ENCODE measurements at regions not wholly inside any gene's neighbourhood (a gene's known extent, or its start where the extent isn't known, plus 50 kb on each side); places are given as distances from the start of the nearest gene placed in this dataset.
A peak's percentile ranks its signal among the peaks of the same experiment; 100 is the strongest.

GRCh38 chr2:117401582-117401981 is 412.9 kb upstream of the DDX18 start:
- no peak for DNase-seq

DNA sequence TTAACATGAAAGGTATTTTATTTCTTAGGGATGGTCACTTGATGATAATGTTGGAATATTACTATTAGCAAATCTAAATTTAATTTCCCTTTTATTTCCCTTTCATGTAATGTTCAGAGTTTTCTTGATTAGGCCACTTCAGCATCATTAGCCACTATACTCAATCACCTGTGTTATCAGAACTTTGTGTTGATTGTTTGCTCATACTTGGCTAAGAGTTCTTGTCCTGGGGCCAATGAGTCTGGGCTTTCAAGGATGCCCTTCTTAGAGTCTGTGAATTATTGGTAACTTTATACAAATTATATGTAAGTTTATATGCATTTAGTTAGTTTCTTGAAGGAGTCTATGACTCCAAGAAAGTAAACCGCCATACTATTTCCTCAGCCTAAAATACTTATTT is 408.0 kb upstream of the DDX18 start:
- DNase-seq: no peak

DNA sequence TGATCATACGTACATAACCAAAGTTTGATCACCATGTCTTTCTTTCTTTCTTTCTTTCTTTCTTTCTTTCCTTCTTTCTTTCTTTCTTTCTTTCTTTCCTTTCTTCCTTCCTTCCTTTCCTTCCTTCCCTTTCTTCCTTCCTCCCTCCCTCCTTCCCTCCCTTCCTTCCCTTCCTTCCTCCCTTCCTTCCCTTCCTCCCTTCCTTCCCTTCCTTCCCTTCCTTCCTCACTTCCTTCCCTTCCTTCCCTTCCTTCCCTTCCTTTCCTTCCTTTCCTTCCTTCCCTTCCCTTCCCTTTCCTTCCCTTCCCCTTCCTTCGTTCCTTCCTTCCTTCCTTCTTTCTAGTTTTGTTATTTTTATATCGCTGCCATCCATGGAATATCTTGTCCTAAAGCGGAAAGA is 406.7 kb upstream of the DDX18 start:
- DNase-seq: no peak

DNA sequence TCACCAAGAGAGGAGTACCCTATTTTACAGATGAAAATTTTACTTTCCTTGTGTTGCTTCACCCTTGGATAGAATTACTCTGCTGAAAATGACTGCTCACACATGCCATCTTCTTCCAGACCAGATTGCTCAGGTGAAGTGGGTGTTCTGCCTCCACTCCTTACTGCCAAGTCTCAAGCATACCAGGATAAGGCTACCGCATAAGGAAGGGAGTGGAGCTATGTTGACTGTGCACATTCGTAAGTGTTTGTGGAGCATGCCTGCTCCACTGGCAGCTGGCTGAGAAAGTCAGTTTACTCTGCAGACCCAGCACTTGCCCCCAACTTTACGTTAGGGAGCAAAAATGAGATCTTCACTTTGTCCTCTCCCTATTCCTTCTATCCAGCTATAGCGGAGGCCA is 405.0 kb upstream of the DDX18 start:
- no peak for DNase-seq

GRCh38 chr2:117411983-117412382 is 402.5 kb upstream of the DDX18 start:
- no peak for DNase-seq

DNA sequence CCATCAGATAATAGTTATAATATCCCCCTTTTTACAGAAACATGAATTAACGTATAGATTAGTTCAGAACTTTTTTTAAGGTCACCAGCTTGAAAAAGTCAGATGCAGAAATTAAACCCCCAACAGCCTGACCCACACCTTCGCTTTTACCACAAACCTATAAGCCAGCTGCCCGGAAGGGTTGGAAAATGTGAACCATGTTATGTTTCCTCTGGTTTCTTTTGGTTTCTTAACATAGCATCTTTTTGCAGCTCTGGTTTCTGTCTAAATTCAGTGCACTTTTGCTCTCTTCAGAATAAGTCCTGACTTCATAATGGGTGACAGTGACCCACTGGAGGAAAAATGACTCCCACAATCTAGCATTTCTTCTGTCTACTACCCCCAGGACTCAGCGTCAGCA is 381.7 kb upstream of the DDX18 start:
- DNase-seq: no peak

DNA sequence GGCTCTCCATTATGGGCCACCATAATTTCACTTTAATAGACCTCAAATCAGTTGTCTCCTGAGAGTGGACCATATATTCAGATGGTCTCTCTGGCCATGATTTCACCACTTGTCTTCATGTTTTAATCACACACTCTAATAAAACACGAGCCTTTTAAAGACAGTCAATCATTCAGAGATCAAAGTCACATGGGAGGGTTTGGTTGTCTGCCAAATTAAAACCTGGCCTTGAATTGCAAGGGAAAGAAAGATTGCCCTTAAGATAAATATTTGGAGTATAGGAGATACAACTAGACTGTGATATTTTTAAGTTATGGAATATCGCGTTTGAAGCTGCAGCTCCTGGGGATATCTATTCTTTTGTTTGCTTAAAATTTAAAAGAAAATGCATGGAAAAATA is 377.8 kb upstream of the DDX18 start:
- no peak for DNase-seq

DNA sequence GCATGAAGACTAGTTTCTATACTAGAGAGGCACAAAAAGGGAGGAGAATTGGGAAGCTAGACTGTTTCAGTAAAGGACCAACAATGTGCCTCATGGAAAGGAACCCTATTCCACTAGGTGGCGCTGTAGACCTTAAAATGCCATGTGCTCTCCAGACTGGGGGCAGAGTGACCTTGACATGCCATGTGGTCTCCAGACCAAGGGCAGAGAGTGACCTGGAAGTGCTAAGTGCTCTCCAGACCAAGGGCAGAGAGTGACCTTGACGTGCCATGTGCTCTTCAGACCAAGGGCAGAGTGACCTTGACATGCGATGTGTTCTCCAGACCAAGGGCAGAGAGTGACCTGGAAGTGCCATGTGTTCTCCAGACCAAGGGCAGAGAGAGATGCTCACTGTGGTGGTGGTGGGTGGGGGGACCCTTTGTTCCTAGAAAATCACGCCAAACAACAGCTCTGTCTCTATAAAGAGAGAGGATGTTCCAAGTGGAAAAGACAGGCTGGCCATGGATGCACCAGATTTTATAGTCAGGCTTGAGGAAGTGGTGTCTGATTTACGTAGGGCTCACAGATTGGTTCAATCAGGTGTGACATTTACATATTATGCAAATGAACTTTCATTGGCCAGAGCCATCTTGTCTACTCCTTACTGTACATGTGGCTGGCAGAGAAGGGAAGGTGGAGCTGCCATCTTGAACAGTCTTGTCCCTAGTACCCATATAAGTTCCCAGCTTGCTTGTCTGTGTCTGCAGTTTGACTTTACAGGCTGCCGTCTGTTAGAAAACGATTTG is 344.0 kb upstream of the DDX18 start:
- DNase-seq: peak in 2 of 3 donors; percentile 10 to 20

DNA sequence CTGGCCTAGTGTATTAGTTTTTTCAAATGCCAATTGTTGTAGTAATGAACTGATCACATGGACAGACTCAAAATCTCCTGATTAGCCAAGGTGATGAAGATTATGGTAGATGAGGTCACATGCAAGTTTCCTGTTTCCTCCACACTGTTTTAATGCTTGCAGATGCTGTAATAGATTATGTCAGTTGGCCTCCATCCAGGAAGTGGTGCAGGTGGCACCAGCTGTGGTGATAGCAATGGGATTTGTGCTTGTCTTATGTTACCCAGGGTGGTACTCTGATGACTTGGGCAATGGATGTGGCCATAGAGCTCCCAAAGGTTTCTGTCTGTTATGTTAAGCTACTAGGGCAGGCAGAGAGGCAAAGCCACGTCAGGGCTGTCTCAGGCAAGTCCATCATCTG is 332.9 kb upstream of the DDX18 start:
- DNase-seq: no peak

DNA sequence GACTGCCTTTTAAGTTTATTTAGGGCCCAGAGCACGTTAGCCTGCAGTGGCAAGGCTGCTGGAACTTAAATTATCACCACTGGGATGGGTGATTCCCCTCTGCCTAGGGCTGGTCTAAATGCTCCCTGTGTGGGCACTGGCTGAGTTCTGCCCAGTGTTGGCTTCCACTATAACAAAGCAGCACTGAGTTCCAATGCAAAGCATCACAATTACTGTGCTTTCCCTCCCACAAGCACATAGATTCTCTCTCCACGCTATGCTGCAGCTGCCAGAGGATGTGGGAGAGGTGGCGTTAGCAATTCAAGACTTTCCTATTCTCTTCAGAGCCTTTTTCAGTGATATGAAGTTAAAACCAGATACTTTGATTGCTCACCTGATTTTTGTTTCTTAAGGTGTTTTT is 328.9 kb upstream of the DDX18 start:
- no peak for DNase-seq

DNA sequence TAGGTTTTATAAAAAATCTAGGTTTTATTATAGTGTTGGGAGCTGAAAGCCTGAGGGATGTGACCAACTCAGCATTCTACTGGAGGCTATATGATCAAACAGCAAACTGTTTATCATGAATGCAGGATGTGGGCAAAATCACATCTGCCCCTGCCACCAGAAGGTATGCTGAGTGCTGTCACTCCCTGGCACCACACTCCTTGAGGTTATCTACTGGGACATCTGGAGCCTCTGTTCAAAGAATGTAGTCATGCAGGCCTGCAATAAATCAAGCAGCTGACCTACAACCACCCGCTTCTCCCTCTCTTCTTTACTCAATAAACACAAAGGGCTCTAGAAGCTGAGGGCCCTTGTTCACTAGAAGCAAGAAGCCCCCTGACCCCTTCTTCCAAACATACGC is 328.4 kb upstream of the DDX18 start:
- DNase-seq: no peak

GRCh38 chr2:117492209-117492851 is 322.2 kb upstream of the DDX18 start:
- DNase-seq: no peak

DNA sequence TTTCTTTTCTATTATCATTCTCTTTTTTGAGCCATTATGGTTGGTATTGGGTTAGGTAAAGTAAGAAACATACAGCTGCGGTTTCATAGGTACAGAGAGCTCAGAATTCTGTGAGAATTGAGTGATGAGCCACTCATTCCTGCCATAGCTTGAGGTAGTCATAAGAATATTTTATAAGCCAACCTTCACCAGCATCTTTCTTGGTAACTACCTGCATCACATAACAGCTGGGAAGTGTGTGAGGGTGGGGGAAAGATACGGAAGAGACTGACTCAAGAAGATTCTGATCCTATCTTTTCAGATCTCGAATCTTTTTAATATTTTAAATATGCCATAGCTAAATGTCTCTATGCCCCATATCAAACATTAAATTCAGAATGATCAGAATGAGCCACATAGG is 313.8 kb upstream of the DDX18 start:
- no peak for DNase-seq

DNA sequence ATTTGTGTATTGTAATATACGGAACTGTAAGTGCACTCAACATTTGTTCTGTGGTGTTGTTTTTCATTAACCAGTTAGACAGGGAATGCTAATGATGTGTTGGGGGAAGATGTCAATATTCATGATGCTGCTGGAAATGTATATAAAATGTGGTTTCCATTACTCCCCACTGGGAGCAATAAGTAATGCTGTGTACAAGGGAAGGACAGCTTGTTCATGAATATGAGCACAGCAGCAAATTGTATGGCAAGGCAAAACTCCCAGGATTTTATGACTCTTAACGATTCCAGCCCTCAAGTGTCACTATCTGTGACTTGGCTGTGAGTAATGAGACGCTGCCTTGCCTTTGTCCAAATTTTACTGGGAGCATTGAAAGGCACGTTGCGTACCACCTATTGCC is 312.4 kb upstream of the DDX18 start:
- DNase-seq: no peak

- no peak for DNase-seq
Observed at GRCh38 chr2:117512307-117512706, 302.2 kb upstream of the DDX18 start.

GRCh38 chr2:117514371-117514770 is 300.1 kb upstream of the DDX18 start:
- DNase-seq: no peak

- no peak for DNase-seq
Observed at GRCh38 chr2:117519238-117519637, 295.3 kb upstream of the DDX18 start.

DNA sequence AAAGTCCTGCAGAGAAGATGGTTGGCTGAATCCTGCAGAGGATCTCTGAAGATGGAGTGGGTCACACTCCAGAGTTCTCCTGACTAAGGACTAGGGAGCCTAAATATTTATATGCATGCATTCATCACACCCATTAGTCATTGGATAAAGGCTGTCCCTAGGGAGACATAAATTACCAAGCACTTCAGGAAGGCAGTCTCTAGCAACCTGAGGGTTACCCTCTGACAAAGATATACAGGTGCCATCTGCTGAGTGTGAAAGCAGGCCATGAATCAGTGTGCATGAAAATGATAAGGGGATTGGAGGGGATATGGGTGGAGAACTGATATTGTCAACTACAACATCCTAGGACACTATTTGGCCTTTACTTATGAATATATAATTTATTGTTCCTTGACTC is 294.8 kb upstream of the DDX18 start:
- no peak for DNase-seq

GRCh38 chr2:117523267-117523666 is 291.2 kb upstream of the DDX18 start:
- no peak for DNase-seq

- no peak for DNase-seq
Observed at GRCh38 chr2:117523711-117524238, 290.7 kb upstream of the DDX18 start.

- DNase-seq: no peak
Observed at GRCh38 chr2:117536139-117536538, 278.4 kb upstream of the DDX18 start.

GRCh38 chr2:117537032-117537431 is 277.5 kb upstream of the DDX18 start:
- no peak for DNase-seq

- DNase-seq: no peak
Observed at GRCh38 chr2:117551858-117552257, 262.6 kb upstream of the DDX18 start.

DNA sequence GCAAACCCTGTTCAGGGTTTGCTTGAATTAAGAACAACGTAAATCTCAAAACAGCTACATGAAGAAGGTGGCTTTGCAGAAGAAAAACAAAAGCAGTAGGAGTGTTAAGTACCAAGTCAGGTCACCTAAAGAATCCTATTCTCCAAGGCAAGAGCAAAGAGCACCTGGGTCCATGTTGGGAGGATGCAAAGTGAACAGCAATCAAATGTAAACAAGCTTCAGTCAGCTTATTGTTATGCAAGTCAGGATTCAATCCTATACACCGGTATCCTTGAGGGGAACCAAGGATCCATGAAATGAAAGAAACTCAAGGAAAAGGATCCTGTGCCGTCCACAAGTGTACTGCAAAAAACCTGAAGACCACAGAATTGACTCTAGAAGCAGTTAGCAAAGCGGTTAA is 261.0 kb upstream of the DDX18 start:
- DNase-seq: no peak

GRCh38 chr2:117555965-117556364 is 258.5 kb upstream of the DDX18 start:
- DNase-seq: no peak
